DMS53 (cell line): ENCODE measurements at regions not wholly inside any gene's neighbourhood (a gene's known extent, or its start where the extent isn't known, plus 50 kb on each side); places are given as distances from the start of the nearest gene placed in this dataset.

Experiments
- DNase-seq: peaks from one replicate; lab custom pipeline; 2025; lab: John Stamatoyannopoulos, UW

DNA sequence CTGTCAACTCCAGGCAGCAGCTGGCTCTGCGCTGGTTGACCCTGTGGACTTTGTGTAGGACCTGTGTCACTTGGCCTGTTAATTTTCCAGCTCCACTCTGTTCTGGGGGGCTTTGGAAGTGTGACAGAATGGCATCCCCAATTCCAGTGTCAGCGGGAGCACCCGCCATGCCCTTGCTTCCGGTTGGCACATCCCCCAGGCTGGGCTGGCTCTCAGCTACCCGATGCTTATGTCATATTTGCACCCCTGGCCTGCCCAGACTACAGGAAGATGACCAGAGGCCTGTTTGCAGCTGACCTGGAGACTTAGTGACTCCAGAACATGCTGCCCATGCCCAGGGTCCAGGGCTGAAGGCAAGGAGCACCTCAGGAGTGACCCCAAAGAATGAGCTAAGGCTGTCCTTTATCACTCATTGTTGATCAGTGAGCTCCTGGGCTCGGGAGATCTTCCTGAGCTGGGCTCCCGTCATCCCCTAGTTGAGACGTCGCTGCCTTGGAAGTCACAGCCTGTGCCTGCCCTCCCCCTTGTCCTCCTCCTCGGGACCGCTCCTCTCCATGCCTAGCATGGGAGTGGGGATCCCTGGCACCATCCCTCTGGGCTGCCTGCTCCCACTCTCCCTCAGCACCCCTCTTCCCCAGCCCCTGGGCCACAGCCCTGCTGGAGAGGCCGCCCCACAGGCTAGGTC lies 163.4 kb upstream of the RTL1 start:
- DNase-seq: no peak

DNA sequence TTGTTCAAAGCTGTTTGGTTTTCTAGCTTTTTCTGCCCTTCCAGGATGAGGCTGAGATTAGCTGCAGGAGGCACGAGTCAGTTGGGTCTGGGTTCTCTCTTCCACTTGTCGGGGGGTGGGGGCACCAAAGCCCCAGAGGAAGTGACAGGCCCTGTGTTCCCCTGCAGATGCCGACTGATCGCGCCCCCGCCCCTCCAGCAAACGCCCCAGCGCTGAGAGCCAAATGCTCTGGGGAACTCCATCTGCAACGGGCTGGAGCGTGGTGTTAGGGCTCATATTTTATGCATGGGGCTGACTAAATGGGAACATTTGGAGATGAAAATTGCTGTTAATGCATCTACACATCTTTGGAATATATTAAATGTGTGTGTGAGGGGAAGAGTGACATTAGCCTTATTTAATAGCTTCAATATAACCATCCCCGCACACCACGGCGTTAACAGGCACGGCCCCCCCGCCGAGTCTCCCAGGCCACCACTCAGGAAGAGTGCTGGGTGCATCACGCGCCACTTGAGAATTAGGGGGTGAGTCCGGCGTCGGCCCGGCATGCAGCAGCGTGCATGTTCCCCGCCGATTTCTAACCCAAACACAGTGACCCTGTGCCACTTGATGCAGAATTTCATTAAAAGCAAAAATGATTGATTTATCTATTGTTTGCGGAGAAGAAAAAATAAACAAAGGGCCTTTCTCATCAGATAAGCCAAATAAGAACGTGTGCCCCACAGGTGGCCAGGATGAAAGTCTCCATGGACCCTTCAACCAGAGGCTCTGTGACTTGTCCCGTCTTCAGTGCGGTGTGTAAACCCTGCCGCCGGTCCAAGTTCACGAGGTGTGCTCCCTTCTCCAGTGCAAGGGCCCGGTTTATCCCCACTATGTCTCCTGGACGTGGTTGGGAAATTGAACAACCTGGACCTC lies 165.0 kb upstream of the RTL1 start:
- DNase-seq: no peak

DNA sequence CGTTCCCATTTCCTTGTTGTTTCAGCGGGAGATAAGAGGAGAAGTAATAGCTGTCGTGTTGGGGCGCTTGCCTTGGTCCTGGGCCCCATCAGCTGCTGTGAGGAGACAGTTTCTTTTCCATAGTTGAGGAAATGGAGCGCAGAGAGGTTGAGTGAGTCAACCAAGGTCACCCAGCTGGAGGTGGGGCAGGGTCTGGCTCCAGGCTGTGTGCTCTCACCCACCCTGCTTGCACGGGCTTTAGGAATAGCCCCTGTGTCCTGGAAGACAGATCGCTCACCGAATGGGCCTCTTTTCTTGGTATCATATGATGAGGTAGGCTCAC lies 165.7 kb upstream of the RTL1 start:
- DNase-seq: no peak

DNA sequence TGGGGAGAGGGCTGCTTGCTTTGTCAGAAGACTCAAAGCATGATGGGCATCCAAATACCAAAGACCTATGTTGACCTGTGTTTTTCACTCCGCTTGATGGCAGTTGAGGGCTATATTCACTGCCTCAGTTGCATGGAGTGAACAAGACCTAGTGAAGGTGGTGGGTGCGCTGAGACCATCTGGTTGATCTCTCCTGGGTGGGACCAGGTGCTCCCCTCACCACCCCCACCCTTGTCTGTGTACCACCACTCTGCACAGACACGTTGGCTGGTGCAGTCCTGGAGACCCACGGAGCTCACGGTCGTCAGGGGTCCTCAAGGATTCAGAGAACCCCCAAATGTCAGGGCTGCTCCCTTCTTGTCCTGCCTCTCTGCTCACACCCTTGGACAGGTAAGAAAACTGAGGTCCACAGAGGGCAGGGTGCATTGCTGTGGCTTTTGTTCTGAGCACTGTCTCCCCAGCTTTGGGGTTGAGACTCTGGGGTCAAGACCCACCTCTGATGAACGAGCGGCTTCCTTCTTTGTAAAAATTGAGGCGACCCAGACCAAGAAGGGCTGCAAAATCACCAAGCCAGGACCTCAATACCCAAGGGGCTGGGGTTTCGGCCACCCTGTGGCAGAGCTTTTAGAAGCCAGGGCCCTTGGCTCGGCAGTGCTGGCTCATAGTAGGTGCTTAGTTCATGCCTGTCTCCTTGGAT lies 166.3 kb upstream of the RTL1 start:
- DNase-seq: no peak

DNA sequence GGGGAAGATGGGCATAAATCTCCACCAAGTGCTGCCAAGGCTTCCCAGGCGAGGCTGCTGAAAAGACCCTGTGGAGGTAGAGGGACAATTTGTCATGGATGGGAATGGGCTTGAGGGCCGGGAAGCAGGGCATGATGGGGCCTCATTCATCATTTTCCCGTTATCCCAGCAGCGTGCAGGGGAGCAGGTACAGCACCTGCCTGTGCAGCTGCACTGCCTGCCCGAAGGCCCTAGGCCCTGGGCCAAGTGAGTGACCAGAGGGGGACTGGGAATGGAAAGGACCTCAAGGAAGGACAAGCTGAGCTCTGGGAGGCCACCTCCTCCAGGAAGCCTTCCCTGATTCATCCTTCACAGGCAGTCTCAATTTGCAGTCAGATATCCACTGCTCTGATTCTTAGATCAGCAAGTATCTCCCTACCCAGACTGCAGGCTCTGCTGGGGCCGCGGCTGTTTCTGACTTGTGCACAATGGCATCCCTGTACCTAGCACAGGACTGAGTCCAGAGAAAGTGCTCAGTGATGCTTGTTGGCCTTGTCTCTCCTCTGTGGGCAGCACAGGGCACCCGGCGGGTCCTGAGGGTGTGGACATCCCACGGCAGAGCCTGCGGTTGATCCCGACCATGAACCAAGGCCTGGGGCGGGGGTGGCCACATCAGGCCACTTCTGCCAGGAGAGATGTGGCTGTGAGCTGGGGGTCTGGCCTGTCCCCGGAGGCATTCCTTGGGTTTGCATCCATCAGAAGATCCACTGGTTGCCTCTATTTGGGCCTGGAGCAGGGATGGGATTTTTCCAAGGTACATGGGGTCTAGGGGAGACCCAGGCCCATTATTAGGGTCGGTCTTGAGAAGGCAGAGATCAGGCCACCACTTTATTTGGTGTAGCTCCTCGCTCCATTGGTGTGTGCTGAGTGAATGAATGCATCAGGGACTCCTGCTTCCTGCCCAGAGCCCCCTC lies 167.3 kb upstream of the RTL1 start:
- no peak for DNase-seq

DNA sequence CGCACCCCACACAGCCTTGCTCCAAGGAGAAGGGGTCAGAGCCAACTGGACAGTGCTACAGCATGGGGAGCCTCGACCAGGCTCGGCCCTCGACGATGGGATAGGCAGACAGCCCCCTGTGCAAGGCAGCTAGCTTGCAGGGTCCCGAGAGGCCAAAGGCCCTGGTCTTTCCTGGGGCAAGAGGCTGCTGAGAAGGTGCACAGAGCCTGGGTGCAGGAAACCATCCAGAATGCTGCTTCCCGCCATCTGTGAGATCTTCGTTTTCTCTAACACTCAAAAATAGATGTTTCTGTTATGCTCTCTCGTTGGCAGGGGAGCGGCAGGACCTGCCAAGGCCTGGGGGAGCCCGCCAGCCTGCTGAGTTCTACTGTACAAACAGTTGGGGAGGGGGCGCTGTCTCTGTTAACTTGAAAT lies 168.0 kb upstream of the RTL1 start:
- DNase-seq: no peak

DNA sequence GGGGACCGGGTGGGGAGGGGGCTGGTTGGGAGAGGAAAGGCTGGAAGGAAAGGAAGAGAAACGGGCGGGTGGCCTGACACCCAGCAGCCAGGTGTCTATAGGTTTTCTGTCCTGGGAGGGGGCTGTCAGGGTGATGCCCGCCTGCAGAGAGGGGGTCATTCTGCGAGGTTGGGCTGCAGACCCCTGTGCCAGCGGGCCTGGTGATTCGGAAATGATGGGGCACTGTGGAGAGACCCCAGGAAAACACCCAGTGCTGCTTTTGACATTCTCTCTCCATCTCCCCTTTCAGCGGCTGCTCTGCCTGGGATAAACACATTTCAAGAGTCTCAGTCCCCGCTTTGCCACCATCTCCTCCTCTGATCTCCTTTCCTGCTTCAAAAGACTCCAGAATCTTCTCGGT lies 168.5 kb upstream of the RTL1 start:
- DNase-seq: no peak

DNA sequence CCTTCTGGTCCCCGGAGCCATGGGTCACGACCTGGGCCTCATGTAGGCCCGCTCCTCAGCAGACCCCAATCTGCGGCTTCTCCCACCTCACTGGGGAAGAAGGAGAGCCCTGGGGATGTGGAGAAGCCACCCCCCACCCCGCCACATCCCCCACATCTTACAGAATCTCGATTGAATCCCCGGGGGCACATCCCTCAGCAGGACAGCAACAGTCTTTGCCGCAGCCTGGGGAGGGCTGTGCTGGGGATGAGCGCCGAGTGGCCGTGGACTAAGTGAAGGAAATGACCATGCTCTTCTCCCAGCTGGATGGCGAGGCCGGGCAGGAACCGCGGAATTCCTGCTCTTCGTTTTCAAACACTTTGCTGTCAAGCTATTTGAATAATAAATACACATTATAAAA lies 169.0 kb upstream of the RTL1 start:
- DNase-seq: no peak

DNA sequence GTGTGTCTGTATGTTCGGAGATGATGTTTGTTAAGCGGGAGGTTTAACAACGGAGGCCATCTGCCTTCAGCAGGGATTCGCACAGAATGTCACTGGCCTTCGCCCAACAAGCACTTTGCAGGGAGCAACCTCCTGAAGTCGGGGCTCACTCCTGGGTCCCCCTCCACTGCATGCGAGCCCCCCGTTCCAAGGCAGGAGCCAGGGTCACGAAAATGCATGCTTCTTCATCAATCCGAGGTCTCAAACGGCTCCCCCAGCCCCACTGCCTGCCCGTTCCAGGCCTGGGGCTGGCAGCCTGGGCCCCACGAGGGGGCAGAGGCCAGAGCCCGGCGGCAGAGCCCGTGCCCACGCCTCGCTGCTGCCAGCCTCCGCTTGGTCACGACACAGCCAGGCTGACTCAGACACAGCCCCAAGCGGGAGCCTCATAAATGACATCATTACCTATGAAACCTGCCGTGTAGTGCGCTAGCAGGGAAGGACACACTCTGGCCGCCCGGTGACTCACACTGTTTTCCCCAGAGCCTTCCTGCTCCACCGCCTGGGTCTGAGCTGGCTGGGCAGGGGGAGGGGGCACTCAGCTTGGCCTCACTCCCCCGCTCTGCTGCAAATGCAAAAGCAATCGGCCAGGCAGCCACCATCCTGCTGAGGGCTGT lies 169.5 kb upstream of the RTL1 start:
- DNase-seq: peak; percentile 70

DNA sequence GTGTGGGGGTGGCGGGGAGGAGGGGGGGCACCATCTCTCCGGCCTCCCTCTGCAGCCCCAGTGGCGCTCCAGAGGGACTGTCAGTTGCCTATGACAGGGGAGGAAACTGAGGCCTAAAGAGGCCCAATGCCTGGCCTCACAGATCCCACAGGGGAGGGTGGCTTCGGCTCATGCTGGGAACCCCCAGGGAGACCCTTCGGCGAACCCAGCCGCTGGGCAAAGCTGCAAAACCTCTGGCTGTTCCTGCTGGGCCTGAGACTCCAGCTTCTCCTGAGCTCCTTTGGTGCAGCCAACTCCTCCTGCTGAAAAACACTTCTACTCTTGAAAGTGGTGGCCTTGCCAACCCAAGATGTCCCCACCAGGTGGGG lies 170.1 kb upstream of the RTL1 start:
- no peak for DNase-seq

DNA sequence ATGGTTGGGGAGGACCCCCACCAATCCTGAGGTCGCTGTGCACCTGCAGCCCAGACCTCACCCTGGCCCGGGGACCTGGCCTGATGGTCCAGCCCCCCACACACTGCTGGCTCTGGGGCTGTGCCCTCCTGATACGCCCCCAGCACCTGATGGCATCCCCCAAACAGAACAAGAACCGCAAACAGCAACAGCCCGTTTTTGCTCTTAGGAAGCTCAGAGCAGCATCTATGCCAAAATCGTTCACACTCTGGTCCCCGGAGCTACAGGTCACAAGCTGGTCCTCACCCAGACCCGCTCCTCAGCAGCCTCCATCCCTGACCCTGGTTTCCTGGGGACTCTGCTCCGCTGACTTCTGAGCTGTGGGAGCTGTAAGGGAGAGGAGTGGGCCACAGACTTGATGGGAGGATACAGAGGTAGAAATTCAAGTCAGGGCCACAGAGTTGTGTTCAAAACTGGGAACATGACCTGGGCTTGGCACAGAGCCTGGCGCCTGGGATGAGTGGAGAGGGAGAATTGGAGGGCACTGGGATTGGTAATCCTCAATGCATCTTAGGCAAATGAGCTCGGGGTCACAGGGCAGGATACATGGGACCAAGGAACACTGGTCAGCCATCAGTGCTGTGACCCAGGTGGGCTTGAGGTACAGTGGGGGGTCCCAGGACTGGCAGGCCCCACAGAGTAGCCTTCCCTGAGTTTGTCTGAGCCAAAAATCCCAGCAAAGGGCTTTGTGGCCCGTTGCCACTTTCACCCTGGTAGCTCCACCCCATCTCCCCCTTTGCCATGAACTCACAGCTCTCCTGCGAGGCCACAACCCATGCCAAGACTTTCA lies 170.9 kb upstream of the RTL1 start:
- no peak for DNase-seq

DNA sequence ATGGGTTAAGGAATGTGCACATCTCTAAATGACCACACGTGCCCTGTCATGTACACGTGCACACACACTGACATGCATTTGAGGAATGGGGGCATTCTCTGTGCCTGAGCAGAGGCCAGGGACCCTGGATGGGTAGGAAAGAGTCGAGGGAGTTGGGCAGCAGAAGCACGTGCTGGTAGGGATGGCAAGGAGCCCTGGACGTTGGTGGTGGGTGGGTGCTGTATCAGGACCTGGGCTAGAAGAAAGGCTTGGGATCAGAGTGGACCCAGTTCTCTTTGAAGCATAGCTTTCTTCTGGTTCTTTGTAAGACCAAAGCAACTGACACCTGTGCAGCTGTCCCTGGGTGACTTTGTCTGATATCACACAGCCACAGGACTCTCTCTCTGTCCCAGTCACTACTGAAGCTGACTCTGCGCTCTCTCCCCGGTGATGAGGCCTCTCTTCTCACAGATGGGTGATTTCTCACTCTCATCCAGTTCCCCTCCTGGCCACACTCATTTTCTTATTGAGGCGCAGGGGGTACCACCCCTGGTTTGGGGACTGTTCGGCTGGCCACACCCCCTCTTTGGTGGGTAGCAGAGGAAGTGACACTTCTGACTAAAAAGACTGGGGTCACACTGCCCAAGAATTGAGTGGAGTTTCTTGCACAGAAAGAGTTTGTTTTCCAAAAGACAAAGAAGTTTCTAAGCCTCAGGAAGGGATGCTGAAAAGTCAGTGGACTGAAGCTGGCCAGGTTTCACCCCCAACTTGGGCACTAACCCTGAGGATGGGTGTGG lies 171.7 kb upstream of the RTL1 start:
- DNase-seq: no peak

DNA sequence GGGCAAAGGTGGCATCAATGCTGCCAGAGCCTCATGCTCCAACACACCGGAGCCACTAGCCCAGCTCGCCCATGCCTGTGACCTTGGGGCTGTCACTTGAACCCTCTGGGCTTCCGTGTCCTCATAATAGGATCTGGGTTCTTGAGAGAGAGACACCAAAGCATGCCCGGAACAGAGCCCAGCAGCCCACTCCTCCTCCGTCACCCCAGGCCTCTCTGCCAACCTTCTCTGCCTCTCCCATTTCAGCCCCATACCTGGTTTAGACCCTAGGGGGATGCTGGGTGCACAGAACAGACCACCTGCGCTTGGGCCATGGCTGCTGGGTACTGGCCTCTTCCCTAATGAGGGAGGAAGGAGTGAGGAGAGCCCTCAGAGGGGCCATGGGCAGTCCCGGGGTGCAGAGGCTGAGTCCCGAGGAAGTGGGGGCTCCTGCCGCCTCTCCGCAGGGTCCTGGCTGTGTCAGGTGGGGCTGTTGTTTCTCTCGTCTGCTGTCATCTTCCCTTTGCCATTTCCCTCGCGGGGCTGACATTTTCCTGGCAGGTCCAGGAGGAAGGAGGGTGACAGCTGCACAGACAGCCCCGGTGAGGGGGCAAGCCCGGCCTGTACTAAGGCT lies 172.4 kb upstream of the RTL1 start:
- no peak for DNase-seq

DNA sequence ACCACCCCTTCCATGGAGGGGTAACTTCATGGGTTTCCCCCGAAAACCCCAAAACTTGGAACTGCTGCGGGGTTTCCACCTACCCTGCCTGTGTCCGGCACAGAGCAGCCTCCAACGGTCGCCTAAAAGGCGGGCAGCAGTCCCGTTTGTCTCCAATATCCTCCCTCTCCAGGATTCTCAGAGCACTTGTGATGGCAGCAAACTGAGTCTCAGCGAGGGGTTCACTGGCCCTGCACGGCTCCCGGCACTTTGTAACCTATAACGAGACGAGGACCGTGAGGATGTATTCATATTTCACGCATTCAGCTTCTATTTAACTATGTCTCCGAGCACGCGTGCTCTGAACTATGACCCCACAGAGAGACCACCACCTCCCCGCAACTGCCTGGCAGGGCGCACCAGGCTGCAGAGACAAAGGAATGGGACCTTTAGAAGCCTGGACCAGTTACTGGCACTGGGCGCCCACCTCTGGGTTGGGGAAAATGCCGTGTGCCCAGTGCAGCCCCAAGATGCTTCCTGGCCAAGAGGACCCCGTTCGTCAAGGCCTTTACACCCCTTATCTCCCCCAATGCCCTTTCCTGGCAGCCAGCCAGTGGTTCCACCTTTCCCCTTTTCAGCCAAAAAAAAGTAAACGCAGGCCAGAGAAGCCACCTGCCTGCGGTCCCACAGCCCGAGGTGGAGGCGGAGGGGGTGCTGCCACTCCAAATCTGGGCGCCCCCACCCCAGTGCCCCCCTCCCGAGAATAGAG lies 173.1 kb upstream of the RTL1 start:
- no peak for DNase-seq

DNA sequence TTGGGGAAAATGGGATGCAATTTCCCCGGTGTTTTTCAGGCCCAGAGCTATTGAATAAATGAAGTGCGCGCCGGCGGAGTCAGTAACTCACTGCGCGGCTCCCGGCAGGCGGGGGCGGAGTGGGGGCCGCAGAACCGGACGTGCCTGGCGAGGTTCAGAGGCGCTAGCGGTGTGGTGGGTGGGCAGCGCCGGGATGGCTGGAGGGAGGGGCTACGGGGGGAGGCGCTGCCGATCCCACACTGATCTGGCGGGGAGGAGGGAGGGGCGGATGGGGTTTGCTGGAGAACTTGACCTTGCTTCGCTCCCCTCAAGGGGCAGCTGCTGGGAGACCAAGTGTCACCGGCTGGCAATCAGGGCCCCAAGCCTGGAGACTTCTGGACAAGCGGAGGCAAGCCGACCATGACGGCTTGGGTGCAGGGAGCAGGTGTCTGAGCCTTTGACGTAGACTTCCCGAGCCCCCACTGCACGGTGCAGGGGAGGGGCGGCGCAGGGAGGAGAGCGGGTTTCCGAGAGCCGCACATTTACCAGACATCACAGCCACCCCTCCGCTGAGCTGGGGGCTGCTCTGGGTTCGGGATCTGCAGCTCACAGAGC lies 174.1 kb upstream of the RTL1 start:
- DNase-seq: no peak

DNA sequence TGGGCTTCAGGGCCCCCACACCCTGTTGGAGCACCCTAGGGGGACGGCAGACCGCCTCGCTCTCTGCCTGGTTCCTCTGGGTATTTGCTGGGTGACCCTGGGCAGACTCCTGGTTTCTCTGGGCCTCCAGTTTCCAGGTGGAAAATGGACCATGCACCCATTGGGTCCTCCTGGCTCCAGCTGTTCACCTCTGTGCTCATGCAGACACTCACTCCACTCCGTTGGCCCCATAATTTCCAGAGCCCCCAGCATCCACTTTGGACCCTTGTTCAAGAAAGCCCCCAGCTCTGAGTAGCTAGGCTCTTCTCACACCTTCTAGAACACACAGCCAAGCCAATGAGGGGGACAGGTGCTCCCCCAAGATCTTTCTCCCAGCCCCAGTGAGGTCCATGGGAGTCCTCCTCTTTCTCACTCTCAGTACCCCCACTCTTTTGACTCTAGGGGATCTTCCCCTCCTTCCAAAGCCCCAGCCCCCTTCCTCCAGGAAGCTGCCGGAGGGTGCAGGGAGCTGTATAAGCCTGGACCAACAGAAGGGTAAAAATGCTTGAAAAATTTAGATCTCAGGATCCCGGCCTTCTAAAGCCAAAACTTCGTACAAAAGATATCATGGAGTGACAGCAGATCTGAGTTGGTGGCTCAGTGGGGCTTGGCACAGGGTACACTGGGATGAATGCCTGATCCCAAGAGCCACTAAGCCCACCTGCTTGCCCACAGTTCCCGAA lies 174.8 kb upstream of the RTL1 start:
- no peak for DNase-seq

DNA sequence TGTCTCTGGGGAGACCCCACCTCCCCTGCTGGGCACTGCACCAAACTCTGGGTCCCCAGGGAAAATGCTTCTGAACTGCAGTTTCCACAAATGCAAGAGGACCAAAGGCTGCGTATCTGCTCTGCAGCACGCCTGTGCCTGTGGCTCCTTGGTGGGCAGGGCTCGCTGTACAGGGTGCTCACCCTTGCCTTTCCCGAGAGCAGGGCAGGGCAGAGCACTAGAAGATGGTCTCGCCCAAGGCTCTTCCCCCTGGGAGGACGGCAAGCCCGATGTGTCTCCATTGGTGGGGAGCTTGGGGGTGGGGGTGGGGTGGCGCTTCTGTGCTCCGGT lies 175.3 kb upstream of the RTL1 start:
- DNase-seq: no peak
